Esophagus mucosa (tissue), 1 donor: ENCODE measurements at regions not wholly inside any gene's neighbourhood (a gene's known extent, or its start where the extent isn't known, plus 50 kb on each side); places are given as distances from the start of the nearest gene placed in this dataset.
"Not testable (repeated sequence)": the region's sequence is repeated elsewhere in the genome, so short reads cannot be mapped to it uniquely, and the experiment has no call there.

Source experiments
- ATAC-seq: fragments of 200-7000 bp; cut with Tn5 transposase; one replicate; pipeline ENCODE4 v1.9.1; 2020
- donor health status: DM: yes; HTN: yes; CAD: no.

DNA sequence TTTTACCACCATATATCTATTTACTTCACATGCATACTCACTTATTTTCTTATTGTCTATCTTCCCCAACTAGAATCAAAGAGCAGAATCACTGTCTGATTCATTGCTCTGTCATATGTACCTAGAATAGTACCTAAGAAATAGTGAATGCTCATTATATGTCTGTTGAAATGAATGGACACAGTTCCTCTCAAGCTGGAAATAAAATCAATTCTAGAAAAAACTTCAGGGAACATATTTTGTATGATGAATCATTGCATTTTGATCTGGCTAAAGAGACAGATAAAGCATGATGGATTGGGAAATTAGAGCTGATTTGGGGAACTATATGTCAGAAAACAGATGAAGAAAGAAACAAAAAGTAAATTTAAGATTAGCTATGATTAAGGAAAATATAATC is 623.3 kb downstream of the C12orf50 start:
- no peak for ATAC-seq

DNA sequence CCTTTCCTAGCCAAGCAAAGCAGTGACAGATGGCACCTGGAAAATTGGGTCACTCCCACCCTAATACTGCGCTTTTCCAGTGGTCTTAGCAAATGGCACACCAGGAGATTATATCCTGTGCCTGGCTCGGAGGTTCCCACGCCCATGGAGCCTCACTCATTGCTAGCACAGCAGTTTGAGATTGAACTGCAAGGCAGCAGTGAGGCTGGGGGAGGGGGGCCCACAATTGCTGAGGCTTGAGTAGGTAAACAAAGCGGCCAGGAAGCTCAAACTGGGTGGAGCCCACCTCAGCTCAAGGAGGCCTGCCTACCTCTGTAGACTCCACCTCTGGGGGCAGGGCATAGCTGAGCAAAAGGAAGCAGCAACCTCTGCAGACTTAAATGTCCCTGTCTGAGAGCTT is 635.0 kb downstream of the C12orf50 start:
- not testable (repeated sequence) for ATAC-seq

DNA sequence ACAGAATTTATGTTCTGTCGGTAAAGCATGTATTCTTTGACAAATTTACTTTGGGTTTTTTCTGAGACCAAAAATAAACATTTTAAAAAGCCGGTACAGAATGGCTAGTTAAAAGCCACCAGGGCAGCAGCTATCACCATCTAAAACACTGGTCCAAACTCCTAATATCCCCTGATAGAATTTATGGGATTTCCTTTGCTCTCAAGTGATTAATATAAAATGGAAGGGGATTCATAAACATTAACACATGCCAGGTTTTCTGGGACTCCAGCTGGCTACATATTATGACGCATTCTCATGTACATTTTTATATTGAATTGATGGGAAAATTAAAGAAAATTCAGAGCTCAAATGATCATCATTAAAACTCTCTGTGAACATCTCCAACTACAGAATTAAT is 640.8 kb downstream of the C12orf50 start:
- no peak for ATAC-seq

- ATAC-seq: no peak
Observed at GRCh38 chr12:87385322-87385721, 643.9 kb downstream of the C12orf50 start.

- ATAC-seq: no peak
Observed at GRCh38 chr12:87384226-87384625, 645.0 kb downstream of the C12orf50 start.

GRCh38 chr12:87383680-87384079 is 645.5 kb downstream of the C12orf50 start:
- ATAC-seq: peak; percentile 95

- no peak for ATAC-seq
Observed at GRCh38 chr12:87382959-87383566, 646.1 kb downstream of the C12orf50 start.

DNA sequence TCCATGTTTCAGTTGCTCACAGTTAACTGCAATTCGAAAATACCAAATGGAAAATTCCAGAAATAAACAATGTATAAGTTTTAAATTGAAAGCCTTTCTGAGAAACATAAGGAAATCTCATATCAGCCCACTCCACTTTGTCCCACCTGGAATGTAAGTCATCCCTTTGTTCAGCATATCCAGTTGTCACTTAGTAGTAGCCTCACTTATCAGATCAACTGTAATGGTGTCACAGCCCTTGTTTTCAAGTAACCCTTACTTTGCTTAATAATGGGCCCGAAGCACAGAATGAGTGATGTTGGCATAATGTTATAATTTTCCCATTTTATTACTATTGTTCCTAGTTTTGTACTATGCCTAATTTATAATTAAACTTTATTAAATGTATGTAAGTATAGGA is 646.8 kb downstream of the C12orf50 start:
- ATAC-seq: no peak

DNA sequence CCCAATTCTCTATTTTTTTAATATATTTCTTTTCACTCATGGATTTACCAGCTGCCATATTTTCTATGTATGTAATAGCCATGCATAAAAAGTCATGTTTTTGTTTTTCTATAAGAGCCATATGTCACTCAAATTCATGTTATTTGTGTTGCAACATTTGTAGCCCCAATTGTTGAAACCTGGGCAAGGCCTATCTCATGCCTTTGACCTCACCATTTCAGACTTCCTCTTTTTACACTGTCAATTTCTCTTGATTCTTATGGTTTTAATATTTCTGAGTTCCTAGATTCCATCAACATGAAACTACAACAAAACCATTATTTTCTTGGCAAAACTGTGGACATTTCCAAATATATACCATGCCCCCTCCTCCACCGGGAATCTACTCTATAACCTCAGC is 647.5 kb downstream of the C12orf50 start:
- ATAC-seq: no peak

- ATAC-seq: no peak
Observed at GRCh38 chr12:87378526-87378925, 650.7 kb downstream of the C12orf50 start.

DNA sequence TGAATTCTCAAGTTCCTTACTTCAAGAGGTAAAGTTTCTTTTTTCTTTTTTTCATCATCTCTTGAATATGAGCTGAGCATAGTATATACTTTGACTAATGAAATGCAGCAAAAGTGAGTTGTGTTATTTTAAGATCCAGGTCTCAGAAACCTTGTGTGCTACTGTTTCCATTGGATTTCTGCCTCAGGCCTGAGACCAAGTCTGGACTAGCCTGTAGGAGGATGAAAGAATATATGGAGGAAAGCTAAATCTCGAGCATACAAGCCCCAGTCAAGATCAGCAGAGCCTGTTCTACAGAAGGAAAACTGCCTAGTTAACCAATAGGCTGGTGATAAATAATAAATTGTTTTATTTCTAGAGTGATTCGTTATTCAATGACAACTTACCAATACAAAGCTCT is 652.5 kb downstream of the C12orf50 start:
- peak; percentile 63 for ATAC-seq

DNA sequence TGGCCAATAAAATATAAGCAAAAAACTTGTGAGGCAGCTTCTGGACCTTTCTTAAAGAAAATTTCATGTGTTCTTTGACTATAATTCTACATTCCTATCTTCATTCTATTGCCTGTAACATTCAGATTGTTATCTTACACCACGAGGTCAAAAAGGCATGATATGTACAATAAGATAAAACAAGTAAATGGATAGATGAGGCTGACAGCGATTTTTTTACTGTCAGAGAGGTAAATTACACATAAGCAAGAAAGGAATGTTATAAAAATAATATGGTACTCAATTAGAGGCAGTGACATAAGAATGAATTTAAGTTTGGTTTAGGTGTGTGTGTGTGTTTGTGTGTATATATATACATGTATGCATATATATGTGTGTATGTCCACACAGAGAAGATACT is 660.0 kb downstream of the C12orf50 start:
- no peak for ATAC-seq

DNA sequence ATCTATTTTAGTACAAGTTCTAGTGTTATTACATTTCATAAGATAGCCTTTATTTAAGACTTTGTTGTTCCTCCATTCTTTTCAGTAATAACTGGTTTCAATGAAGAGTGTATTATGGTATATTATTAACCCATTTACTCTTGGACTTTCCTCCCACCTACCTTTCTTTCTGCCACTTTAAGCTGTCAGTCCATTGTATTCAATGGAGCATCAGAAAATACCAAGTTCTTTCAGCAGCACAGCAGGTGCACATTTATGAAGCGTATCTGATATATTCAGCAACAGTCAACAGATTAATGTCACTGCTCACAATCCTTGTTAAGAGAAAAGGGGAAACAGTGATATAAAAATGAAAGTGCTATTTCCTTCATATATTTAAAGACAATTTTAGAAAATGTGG is 660.9 kb downstream of the C12orf50 start:
- no peak for ATAC-seq

DNA sequence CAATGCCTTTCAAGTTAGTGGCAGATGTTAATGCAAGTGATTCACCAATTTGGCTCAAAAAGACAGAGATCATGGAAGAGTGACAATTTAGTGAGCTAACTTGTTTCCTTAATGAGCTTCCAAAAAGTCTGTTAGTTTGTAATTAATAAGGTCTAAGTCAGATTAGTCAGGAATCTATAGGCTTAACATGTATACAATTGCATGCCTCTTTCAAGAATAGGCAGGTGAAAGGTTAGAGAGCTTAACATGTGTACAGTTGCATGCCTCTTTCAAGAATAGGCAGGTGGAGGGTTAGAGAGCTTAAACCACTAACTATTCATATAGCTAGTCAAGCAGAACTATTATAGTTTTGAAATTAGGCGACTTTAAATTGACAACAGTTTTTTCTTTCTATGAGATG is 663.8 kb downstream of the C12orf50 start:
- ATAC-seq: peak; percentile 94

DNA sequence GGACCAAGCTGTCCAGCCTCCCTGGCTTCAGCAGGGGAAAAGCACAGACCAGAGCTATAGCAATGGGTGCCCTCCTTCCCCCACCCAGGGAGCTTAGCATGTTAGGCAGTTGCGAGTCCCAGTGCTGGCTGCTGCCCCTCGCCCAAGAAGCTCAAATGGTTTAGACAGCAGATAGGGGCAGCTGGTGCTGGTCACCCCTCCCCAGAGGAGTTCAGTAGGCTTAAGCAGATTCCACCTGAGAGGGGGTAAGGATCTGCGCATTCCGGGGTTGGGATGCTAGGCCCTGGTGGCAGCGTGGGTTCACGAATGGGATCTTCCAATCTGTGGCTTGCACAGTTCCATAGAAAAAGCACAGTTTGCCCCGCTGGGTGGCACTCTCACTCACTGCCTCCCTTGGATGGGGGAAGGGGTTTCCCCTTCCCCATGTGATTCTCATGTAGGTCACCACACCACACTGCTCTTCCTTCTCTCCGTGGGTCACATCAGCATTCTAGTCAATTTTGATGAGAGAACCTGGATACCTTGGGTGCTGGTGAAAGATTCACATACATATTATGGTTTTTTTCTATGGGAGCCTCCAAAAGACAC is 665.6 kb downstream of the C12orf50 start:
- no peak for ATAC-seq

DNA sequence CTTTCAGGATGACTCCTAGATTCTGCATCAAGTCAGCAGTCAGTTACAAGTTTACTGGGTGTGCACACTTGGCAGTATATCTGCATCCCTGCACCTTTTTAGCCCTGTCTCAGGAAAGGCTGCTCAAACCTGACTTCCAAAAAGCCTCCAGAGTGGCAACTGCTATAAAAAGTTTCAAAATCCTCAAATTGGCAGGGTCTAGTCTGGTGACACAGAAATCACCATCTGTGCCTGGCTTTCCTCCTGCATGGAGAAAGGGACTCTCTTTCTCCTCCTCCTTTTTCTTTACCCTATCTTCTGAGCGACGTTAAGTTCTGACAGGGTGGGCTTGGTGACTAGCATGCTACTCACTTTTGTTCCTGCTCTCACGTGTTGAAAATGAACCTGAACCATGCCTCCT is 679.5 kb downstream of the C12orf50 start:
- no peak for ATAC-seq

DNA sequence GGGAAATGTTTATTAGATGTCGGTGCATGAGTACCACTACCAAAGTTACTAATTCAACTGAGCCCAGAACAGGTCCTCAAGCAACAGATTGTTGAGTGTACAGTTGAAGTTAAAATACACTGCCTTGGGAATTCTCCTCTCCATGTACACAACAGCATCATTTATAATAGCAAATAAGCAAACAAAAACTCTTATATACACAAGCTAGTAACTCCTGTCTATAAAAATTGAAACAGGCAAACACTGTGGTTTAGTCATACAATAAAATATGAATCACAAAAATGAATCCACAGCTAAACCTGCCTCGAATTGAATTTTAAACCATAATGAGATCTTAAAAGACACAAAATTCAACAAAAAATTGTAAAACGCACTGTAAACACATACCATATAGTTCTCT is 681.1 kb downstream of the C12orf50 start:
- no peak for ATAC-seq

DNA sequence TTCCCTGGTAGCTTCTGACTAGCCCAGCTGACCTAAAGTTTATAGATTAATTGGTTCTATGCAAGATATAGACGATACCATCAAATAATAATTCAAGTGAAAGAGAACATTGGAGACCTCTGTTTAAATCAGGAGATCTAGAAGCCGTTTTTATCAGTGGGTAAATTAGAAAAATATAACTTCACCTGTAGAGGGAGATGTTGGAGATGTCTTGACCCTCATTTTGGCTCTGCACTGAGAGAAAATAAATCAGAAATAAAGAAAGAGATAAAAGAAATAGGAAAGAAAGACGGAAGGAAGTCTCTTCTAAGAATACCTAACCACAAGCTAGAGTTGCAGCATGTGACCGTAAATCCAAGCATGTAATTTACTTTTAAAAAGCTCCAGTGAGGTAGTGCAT is 684.5 kb downstream of the C12orf50 start:
- ATAC-seq: no peak

- ATAC-seq: no peak
Observed at GRCh38 chr12:87338681-87339080, 690.5 kb downstream of the C12orf50 start.

- ATAC-seq: no peak
Observed at GRCh38 chr12:87336814-87337336, 692.3 kb downstream of the C12orf50 start.

- ATAC-seq: no peak
Observed at GRCh38 chr12:87332987-87333726, 696.0 kb downstream of the C12orf50 start.

DNA sequence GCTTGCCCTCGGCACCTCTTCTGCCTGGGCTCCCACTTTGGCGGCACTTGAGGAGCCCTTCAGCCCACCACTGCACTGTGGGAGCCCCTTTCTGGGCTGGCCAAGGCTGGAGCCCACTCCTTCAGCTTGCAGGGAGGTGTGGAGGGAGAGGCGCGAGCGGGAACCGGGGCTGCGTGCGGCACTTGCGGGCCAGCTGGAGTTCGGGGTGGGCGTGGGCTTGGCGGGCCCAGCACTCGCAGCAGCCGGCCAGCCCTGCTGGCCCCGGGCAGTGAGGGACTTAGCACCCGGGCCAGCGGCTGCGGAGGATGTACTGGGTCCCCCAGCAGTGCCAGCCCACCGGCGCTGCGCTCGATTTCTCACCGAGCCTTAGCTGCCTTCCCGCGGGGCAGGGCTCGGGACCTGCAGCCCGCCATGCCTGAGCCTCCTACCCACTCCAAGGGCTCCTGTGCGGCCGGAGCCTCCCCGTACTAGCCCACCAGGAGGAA is 699.1 kb downstream of the C12orf50 start:
- not testable (repeated sequence) for ATAC-seq

DNA sequence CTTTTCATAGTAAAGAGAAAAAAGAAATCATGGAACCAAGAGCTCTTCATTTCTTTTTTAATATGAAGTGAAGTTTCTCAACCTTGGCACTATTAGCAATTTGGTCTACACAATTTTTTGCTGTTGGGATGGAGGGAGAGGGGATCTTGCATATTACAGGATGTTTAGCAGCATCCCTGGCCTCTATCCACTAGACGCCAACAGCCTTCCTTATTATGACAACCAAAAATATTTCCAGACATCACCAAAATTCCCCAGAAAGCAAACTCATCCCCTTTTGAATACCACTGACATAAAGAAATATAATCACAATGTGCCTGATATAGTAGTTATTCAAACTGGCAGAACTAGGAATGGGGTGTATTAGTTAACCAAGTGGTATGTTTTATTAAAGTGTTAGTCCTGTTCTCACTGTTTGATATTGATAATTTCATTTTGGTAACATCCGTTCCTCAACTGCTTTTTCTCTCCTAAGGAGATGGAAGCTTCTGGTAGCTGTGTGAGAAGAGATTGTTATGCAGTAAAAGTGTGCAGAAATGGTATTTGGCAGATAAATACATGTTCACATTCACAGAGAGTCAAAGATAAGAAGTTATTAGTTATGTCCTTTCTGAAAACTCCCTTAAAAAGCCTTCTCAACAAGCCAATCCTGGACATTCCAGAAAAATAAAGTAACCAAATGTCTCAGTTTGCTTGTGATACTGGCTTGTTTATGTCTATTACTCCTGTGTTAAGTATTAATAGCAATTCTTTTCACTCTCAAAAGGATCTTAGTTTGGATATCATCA is 699.9 kb downstream of the C12orf50 start:
- no peak for ATAC-seq
